ENCODE measurements at regions not wholly inside any gene's neighbourhood (a gene's known extent, or its start where the extent isn't known, plus 50 kb on each side); places are given as distances from the start of the nearest gene placed in this dataset.

GRCh38 chr2:21263622-21264021 is 139.9 kb downstream of the TDRD15 start:
- Histone ChIP-seq H3K27me3 (no peaks in the 10 kb centered on the region), H3K4me3 (ENCODE audit: low read depth, low read length) (no peak overlapping the region), H3K36me3 (no peaks in the 10 kb centered on the region), H3K9me3 (no peaks in the 10 kb centered on the region), H3K4me1 (peaks cover 30% of the 10 kb centered on the region)
- TF ChIP-seq CTCF (IDR thresholded peaks at IDR 0.05; ENCODE audit: low read depth, low read length) = no peak
- DNase-seq = no peak

GRCh38 chr2:21265752-21266151 is 142.0 kb downstream of the TDRD15 start:
- TF ChIP-seq CTCF (IDR thresholded peaks at IDR 0.05; ENCODE audit: low read depth, low read length) = no peak
- no peaks in the 10 kb centered on the region for H3K36me3 ChIP-seq
- no peaks in the 10 kb centered on the region for H3K27me3 ChIP-seq
- no peak overlapping the region for H3K4me3 ChIP-seq (ENCODE audit: low read depth, low read length)
- no peaks in the 10 kb centered on the region for H3K9me3 ChIP-seq
- no peak for DNase-seq
- peaks cover 17% of the 10 kb centered on the region for H3K4me1 ChIP-seq

- H3K9me3 ChIP-seq = no peaks in the 10 kb centered on the region
- no peak overlapping the region for H3K4me3 ChIP-seq (ENCODE audit: low read depth, low read length)
- H3K27me3 ChIP-seq = no peaks in the 10 kb centered on the region
- no peak for DNase-seq
- H3K36me3 ChIP-seq = no peaks in the 10 kb centered on the region
- peaks cover 1% of the 10 kb centered on the region for H3K4me1 ChIP-seq
- no peak for TF ChIP-seq CTCF (IDR thresholded peaks at IDR 0.05; ENCODE audit: low read depth, low read length)
Measured at GRCh38 chr2:21267232-21267835, 143.6 kb downstream of the TDRD15 start.

- Histone ChIP-seq H3K4me3 (ENCODE audit: low read depth, low read length) (no peak overlapping the region), H3K27me3 (no peaks in the 10 kb centered on the region), H3K9me3 (no peaks in the 10 kb centered on the region), H3K36me3 (no peaks in the 10 kb centered on the region), H3K4me1 (no peaks in the 10 kb centered on the region; the same call in 1 of the 2 replicates)
- no peak for TF ChIP-seq CTCF (IDR thresholded peaks at IDR 0.05; ENCODE audit: low read depth, low read length)
- no peak for DNase-seq
Measured at GRCh38 chr2:21268197-21268877, 144.6 kb downstream of the TDRD15 start.

- Histone ChIP-seq H3K27me3 (no peaks in the 10 kb centered on the region), H3K4me3 (ENCODE audit: low read depth, low read length) (no peak overlapping the region), H3K36me3 (no peaks in the 10 kb centered on the region), H3K9me3 (no peaks in the 10 kb centered on the region), H3K4me1 (no peaks in the 10 kb centered on the region; the same call in 1 of the 2 replicates)
- no peak for TF ChIP-seq CTCF (IDR thresholded peaks at IDR 0.05; ENCODE audit: low read depth, low read length)
- DNase-seq = no peak
Measured at GRCh38 chr2:21268878-21269224, 145.1 kb downstream of the TDRD15 start.

GRCh38 chr2:21269382-21269781 is 145.6 kb downstream of the TDRD15 start:
- Histone ChIP-seq H3K4me3 (ENCODE audit: low read depth, low read length) (no peak overlapping the region), H3K9me3 (no peaks in the 10 kb centered on the region)
- TF ChIP-seq CTCF (IDR thresholded peaks at IDR 0.05; ENCODE audit: low read depth, low read length) = no peak

More at GRCh38 chr2:21269382-21269781, 145.6 kb downstream of the TDRD15 start:
- Histone ChIP-seq H3K4me1 (no peaks in the 10 kb centered on the region; the same call in 1 of the 2 replicates), H3K36me3 (no peaks in the 10 kb centered on the region), H3K27me3 (no peaks in the 10 kb centered on the region)
- DNase-seq = no peak

Data from BE2C (cell line).